Left lung (tissue), 4 donors: ENCODE measurements at regions not wholly inside any gene's neighbourhood (a gene's known extent, or its start where the extent isn't known, plus 50 kb on each side); places are given as distances from the start of the nearest gene placed in this dataset.

Experiments used
- ATAC-seq: fragments of 200-7000 bp; cut with Tn5 transposase; one replicate; pipeline ENCODE4 v1.9.1; 2020; ENCODE audit warnings: moderate library complexity
- DNase-seq, 4 donors: peaks; one replicate each; pipeline ENCODE4 v3.0.0-alpha.2; 2013 to 2020
- H3K27ac ChIP-seq, 2 donors: fragments of 200-600 bp; sonication (generic) in 1 of 2; one replicate each; pipeline versions ENCODE4 v1.5.0 to v1.8.0; 2020 to 2021
- H3K27me3 ChIP-seq, 2 donors: fragments of 200-600 bp; sonication (generic) in 1 of 2; one replicate each; pipeline versions ENCODE4 v1.5.0 to v1.8.0; 2020 to 2021
- H3K36me3 ChIP-seq, 2 donors: fragments of 200-600 bp; sonication (generic) in 1 of 2; one replicate each; pipeline versions ENCODE4 v1.5.0 to v1.8.0; 2020 to 2021
- H3K4me1 ChIP-seq, 2 donors: fragments of 200-600 bp; one replicate each; pipeline ENCODE4 v1.8.0; 2021
- H3K4me3 ChIP-seq, 2 donors: fragments of 200-600 bp; sonication (generic) in 1 of 2; one replicate each; pipeline versions ENCODE4 v1.5.0 to v1.8.0; 2020 to 2021; ENCODE audit warnings: mild to moderate bottlenecking in 1 of 2
- H3K9me3 ChIP-seq, 2 donors: fragments of 200-600 bp; sonication (generic) in 1 of 2; one replicate each; pipeline versions ENCODE4 v1.5.0 to v1.8.0; 2020 to 2021
- CTCF ChIP-seq, 2 donors: fragments of 200-600 bp; sonication (generic) in 1 of 2; IDR thresholded peaks; one replicate each; pipeline versions ENCODE4 v1.5.0 to v1.8.0; 2021; ENCODE audit warnings: antibody characterized with exemption in 2 of 2
- intact Hi-C, 2 donors: fragments of 100-400 bp; cut with DNase I; formaldehyde crosslinking; loops; one replicate each; pipeline versions ENCODE4 v1.11.2 to v1.14.2; 2022
- donor health status: DM: no; HTN: yes; CAD: no.
- donor health status: DM: no; HTN: no; CAD: no.

DNA sequence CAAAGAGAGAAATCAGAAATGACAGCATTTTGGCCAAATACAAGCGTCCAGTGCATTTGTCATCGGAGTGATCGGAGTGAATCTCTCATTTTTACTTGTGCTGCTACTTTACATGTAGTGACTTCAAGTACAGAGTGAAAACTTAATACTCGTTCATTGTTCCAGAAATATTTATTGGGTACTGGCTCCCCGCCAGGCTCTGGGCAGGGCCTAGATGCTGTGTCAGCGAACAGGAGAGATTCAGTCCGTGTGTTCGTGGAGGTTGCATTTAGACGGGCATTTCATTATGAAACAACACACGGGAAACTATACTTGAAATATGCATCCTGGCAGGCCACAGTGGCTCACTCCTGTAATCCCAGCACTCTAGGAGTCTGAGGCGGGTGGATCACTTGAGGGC lies 727.2 kb upstream of the RBFOX1 start:
- intact Hi-C loops, result no loop called here
- H3K4me1 ChIP-seq, result no peaks in the 10 kb centered on the region
- no peak overlapping the region for H3K27ac ChIP-seq
- no peaks in the 10 kb centered on the region for H3K9me3 ChIP-seq
- TF ChIP-seq CTCF (IDR thresholded peaks at IDR 0.05), result no peak
- no peak for ATAC-seq
- H3K36me3 ChIP-seq, result no peaks in the 10 kb centered on the region
- DNase-seq, result no peak
- H3K27me3 ChIP-seq, result no peaks in the 10 kb centered on the region
- H3K4me3 ChIP-seq, result no peak overlapping the region

DNA sequence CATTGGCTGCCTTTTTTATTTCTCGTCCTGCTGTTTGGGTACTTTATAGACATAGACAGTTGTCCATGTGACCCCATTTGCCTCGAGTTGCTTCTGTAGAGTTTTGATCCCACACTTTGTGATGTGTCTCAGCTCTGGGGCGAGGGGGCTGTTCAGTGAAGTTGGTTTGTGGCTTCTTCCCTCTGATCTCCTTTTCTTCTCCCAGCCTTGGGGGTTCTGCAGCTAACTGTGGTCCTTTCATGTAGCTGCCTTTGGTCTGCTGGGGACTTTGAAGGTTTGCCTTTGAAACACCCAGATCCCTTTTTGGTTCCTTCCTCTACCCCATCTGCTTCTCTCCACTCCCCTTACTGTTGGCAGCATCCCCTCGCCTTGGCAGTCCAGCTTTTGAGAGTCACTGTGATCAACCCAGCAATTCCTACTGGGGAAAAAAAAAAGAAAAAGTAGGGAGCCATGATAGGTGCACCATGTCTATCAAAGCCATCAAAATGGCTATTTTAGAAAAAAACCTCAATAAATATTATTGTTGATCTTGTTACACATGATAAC lies 728.8 kb upstream of the RBFOX1 start:
- Histone ChIP-seq H3K9me3 (no peaks in the 10 kb centered on the region), H3K27ac (no peak overlapping the region), H3K4me3 (no peak overlapping the region), H3K36me3 (no peaks in the 10 kb centered on the region), H3K4me1 (no peaks in the 10 kb centered on the region), H3K27me3 (no peaks in the 10 kb centered on the region)
- ATAC-seq (no peak), DNase-seq (no peak)
- intact Hi-C loops, result no loop called here
- TF ChIP-seq CTCF (IDR thresholded peaks at IDR 0.05), result no peak

DNA sequence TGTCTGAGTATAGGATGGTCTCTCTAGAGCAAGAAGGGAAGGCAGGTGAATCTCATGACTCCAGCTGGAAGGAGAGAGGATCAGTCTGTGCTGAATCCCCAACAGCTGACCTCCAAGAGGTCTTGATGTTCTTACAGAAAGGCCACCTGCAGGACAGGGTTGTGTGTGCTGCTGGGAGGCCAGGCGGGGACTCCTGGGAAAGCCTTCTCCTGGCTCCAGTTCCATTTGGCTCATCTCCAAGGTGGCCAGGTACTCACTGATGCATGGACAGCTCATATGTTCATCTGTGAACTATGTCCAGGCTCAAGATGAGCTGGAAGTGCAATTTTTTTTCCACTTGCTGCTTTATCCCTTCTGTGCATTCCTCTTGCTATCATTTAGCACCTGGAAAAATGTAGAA lies 730.2 kb upstream of the RBFOX1 start:
- DNase-seq, result no peak
- Histone ChIP-seq H3K36me3 (no peaks in the 10 kb centered on the region), H3K27me3 (no peaks in the 10 kb centered on the region), H3K27ac (no peak overlapping the region), H3K9me3 (no peaks in the 10 kb centered on the region), H3K4me3 (no peak overlapping the region), H3K4me1 (no peaks in the 10 kb centered on the region)
- intact Hi-C loops, result no loop called here
- ATAC-seq, result no peak
- no peak for TF ChIP-seq CTCF (IDR thresholded peaks at IDR 0.05)

DNA sequence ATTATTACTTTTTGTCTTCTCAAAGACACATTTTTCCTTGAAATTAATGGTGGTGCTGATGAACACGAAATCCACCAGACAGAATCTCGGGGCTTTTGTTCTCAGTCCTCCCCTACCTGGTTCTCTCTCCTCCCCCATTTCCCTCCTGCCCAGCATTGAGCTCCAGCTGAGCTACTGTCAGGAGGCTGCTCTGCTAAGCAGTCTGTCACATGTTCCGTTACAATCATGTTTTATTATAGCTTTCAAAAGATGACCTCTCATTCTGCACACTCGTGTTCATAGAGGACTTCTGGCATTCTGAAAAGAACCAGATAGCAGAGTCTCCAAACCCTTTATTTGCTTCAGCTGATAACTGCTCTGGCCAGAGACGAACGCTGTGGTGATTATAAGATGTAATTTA lies 732.5 kb upstream of the RBFOX1 start:
- no peak for TF ChIP-seq CTCF (IDR thresholded peaks at IDR 0.05)
- H3K27me3 ChIP-seq, result no peaks in the 10 kb centered on the region
- ATAC-seq, result no peak
- H3K36me3 ChIP-seq, result no peaks in the 10 kb centered on the region
- DNase-seq, result no peak
- H3K4me3 ChIP-seq, result no peak overlapping the region
- no peak overlapping the region for H3K27ac ChIP-seq
- no peaks in the 10 kb centered on the region for H3K9me3 ChIP-seq
- no peaks in the 10 kb centered on the region for H3K4me1 ChIP-seq
- intact Hi-C loops, result no loop called here

DNA sequence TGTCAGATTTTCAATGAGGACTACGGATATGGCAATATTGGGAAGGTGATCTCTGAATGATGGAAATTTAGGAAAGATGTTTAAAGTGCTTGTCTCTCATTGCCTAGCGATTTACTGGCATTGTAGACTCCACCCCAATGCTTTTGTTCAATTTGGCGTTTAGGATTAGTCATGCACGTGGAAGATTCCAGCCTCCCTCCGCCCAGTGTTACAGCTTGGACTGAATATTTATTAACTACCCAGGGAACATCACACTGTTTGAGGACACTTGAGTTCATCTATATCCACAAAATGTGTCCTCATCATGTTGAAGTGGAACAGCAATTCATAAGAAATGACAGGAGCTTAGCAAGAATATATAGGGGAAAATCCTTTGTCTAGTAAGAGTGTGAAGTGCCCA lies 738.8 kb upstream of the RBFOX1 start:
- Histone ChIP-seq H3K4me3 (no peak overlapping the region), H3K36me3 (no peaks in the 10 kb centered on the region), H3K27ac (no peak overlapping the region), H3K9me3 (no peaks in the 10 kb centered on the region), H3K27me3 (no peaks in the 10 kb centered on the region), H3K4me1 (no peaks in the 10 kb centered on the region)
- no peak for TF ChIP-seq CTCF (IDR thresholded peaks at IDR 0.05)
- intact Hi-C loops, result no loop called here
- ATAC-seq, result no peak
- DNase-seq, result no peak
